Endothelial cell of umbilical vein (primary cell): ENCODE measurements at regions not wholly inside any gene's neighbourhood (a gene's known extent, or its start where the extent isn't known, plus 50 kb on each side); places are given as distances from the start of the nearest gene placed in this dataset.

Source experiments
- BruUV-seq: library from RNA; stranded (reverse); fragments of 400-500 nt; replicated peaks from 2 replicates; lab custom pipeline; 2021; lab: Mats Ljungman, UMichigan
- CTCF ChIA-PET: fragments of 300-600, 350-600 bp; sonication (Branson Sonifier 250); formaldehyde crosslinking; loops from one replicate; lab custom pipeline; 2021; ENCODE audit warnings: antibody characterized with exemption, inconsistent platforms; lab: Charles Lee
- POLR2A ChIA-PET: fragments of 300-600, 350-600 bp; sonication (Branson Sonifier 250); formaldehyde crosslinking; loops from one replicate; lab custom pipeline; 2021; ENCODE audit warnings: antibody characterized with exemption, inconsistent platforms; lab: Charles Lee
- DNase-seq: peaks from one replicate; pipeline ENCODE4 v3.0.0-alpha.2; 2011; ENCODE audit warnings: low read depth, low spot score
- FAIRE-seq: peaks from 2 replicates; lab custom pipeline; 2011; peaks lifted over from hg19 to GRCh38; lab: Jason Lieb, UNC
- H2AFZ ChIP-seq: 2 replicates; pipeline ENCODE4 v1.6.0; 2012; ENCODE audit warnings: low read depth, low read length, control low read depth, inconsistent platforms
- H3K27ac ChIP-seq: 2 replicates; pipeline ENCODE4 v1.5.1; 2011; ENCODE audit warnings: low read depth, mild to moderate bottlenecking, control low read depth, low read length, moderate library complexity; ENCODE audit not compliant: insufficient read depth
- H3K27me3 ChIP-seq, 2 experiments: 2 replicates each; pipeline versions ENCODE4 v1.6.0 to v1.6.1; 2011; ENCODE audit warnings: low read length in 2 of 2, mixed read lengths in 1 of 2; ENCODE audit not compliant: control insufficient read depth in 2 of 2, insufficient read depth in 2 of 2
- H3K36me3 ChIP-seq, 2 experiments: 2 replicates in 1 of 2; 3 replicates in 1 of 2; pipeline ENCODE4 v1.5.1; 2011; ENCODE audit warnings: low read length in 2 of 2, mild to moderate bottlenecking in 1 of 2, moderate library complexity in 1 of 2; ENCODE audit not compliant: control insufficient read depth in 2 of 2, insufficient read depth in 2 of 2; ENCODE audit errors: extremely low read depth in 1 of 2
- H3K4me1 ChIP-seq: 3 replicates; pipeline ENCODE4 v1.5.1; 2011; ENCODE audit warnings: mild to moderate bottlenecking, low read length; ENCODE audit not compliant: control insufficient read depth, insufficient read depth; ENCODE audit errors: extremely low read depth
- H3K4me2 ChIP-seq: 2 replicates; pipeline ENCODE4 v1.6.1; 2011; ENCODE audit warnings: low read length, control low read depth, mixed read lengths; ENCODE audit not compliant: insufficient read depth
- H3K4me3 ChIP-seq, 3 experiments: fragments of 200-600 bp in 1 of 3; sonication (generic), shearing (Covaris generic) in 1 of 3; replicated peaks in 1 of 3; 2 replicates each; pipeline ENCODE4 v1.5.1; 2011 to 2016; ENCODE audit warnings: control low read depth in 3 of 3, low read length in 3 of 3, mild to moderate bottlenecking in 2 of 3, inconsistent platforms in 1 of 3, low read depth in 1 of 3, moderate library complexity in 1 of 3; ENCODE audit not compliant: insufficient read depth in 1 of 3
- H3K79me2 ChIP-seq: 2 replicates; pipeline ENCODE4 v1.6.0; 2012; ENCODE audit warnings: low read length, inconsistent platforms; ENCODE audit not compliant: control insufficient read depth, insufficient read depth
- H3K9ac ChIP-seq: replicated peaks from 2 replicates; pipeline ENCODE3; 2011; ENCODE audit warnings: low read length, control low read depth; ENCODE audit not compliant: insufficient read depth; ENCODE audit errors: extremely low read depth
- H3K9me1 ChIP-seq: replicated peaks from 3 replicates; pipeline ENCODE4 v1.6.0; 2011; ENCODE audit warnings: mild to moderate bottlenecking, low read length; ENCODE audit not compliant: control insufficient read depth, insufficient read depth; ENCODE audit errors: extremely low read depth
- H3K9me3 ChIP-seq: replicated peaks from 2 replicates; pipeline ENCODE4 v1.5.1; 2012; ENCODE audit warnings: low read length, inconsistent platforms; ENCODE audit not compliant: control insufficient read depth, insufficient read depth
- H4K20me1 ChIP-seq: replicated peaks from 2 replicates; pipeline ENCODE3; 2011; ENCODE audit warnings: mild to moderate bottlenecking, low read length; ENCODE audit not compliant: control insufficient read depth, insufficient read depth; ENCODE audit errors: extremely low read depth
- FOS ChIP-seq: IDR thresholded peaks from 2 replicates; pipeline ENCODE4 v1.6.1; 2011; ENCODE audit warnings: mild to moderate bottlenecking, low read length, moderate library complexity, borderline replicate concordance; ENCODE audit not compliant: insufficient read depth
- GATA2 ChIP-seq: IDR thresholded peaks from 2 replicates; pipeline ENCODE4 v1.7.0; 2011; ENCODE audit warnings: low read depth, mild to moderate bottlenecking, moderate library complexity, mixed read lengths, low read length; ENCODE audit not compliant: insufficient read length, insufficient read depth
- JUN ChIP-seq: IDR thresholded peaks from 2 replicates; pipeline ENCODE4 v1.6.1; 2011; ENCODE audit warnings: borderline replicate concordance, low read depth; ENCODE audit not compliant: insufficient read length, insufficient read depth
- MYC ChIP-seq: IDR thresholded peaks from one replicate; pipeline ENCODE4 v1.6.1; 2011; ENCODE audit warnings: mild to moderate bottlenecking, low read depth, low read length
- POLR2AphosphoS5 ChIP-seq: IDR thresholded peaks from 2 replicates; pipeline ENCODE4 v1.6.1; 2012; ENCODE audit warnings: low read depth, mild to moderate bottlenecking, control low read depth, low read length, moderate library complexity; ENCODE audit not compliant: insufficient read depth
- dilution Hi-C: fragments of 300-500 bp; cut with MboI; formaldehyde crosslinking; loops from one replicate; pipeline ENCODE4 v1.15.0; 2019; ENCODE audit warnings: low sequenced_read_pairs; ENCODE audit not compliant: extremely low pct_ligation_motif_present
- intact Hi-C: fragments of 100-400 bp; cut with micrococcal nuclease; formaldehyde crosslinking; loops from one replicate; pipeline ENCODE4 v1.10.0; 2022
- TF ChIP-seq, protein P1 (sequence below), 2 donors: IDR thresholded peaks; 1 replicate in 1 of 2; 2 replicates in 1 of 2; pipeline ENCODE4 v1.5.1; 2011; ENCODE audit warnings: low read length in 2 of 2, mild to moderate bottlenecking in 2 of 2, moderate library complexity in 2 of 2, control low read depth in 1 of 2, inconsistent platforms in 1 of 2, low read depth in 1 of 2; ENCODE audit not compliant: insufficient read depth in 1 of 2; ENCODE audit errors: extremely low read depth in 1 of 2

- no TSS peak for BruUV-seq
- CTCF ChIA-PET: no interaction called here
Measured at GRCh38 chr21:15197696-15198095, 132.9 kb upstream of the NRIP1 start.

More at GRCh38 chr21:15197696-15198095, 132.9 kb upstream of the NRIP1 start:
- no peaks in the 10 kb centered on the region for H4K20me1 ChIP-seq
- no peaks in the 10 kb centered on the region for H3K27me3 ChIP-seq
- dilution Hi-C loops: no loop called here
- H3K36me3 ChIP-seq: no peaks in the 10 kb centered on the region
- TF ChIP-seq GATA2 (no peak), MYC (no peak), FOS (no peak), JUN (no peak), POLR2AphosphoS5 (no peak)
- TF ChIP-seq, protein P1, sequence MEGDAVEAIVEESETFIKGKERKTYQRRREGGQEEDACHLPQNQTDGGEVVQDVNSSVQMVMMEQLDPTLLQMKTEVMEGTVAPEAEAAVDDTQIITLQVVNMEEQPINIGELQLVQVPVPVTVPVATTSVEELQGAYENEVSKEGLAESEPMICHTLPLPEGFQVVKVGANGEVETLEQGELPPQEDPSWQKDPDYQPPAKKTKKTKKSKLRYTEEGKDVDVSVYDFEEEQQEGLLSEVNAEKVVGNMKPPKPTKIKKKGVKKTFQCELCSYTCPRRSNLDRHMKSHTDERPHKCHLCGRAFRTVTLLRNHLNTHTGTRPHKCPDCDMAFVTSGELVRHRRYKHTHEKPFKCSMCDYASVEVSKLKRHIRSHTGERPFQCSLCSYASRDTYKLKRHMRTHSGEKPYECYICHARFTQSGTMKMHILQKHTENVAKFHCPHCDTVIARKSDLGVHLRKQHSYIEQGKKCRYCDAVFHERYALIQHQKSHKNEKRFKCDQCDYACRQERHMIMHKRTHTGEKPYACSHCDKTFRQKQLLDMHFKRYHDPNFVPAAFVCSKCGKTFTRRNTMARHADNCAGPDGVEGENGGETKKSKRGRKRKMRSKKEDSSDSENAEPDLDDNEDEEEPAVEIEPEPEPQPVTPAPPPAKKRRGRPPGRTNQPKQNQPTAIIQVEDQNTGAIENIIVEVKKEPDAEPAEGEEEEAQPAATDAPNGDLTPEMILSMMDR (IDR thresholded peaks at IDR 0.05; ENCODE audit: extremely low read depth in 1 of 2, insufficient read depth in 1 of 2, low read depth in 1 of 2, low read length in 2 of 2): no peak
- H3K9ac ChIP-seq: no peak overlapping the region
- no peaks in the 10 kb centered on the region for H3K4me1 ChIP-seq
- no peak overlapping the region for H3K4me2 ChIP-seq
- H3K9me3 ChIP-seq: no peaks in the 10 kb centered on the region
- H2AFZ ChIP-seq: no peak overlapping the region
- no peak for DNase-seq
- no peak overlapping the region for H3K4me3 ChIP-seq
- intact Hi-C loops: loop anchor here (10.0 kb wide), 1 partner anchor 333 kb away; no protein-coding TSS in a partner anchor
- no peak overlapping the region for H3K27ac ChIP-seq
- POLR2A ChIA-PET: no interaction called here
- FAIRE-seq: no peak
- no peaks in the 10 kb centered on the region for H3K79me2 ChIP-seq
- H3K9me1 ChIP-seq: no peaks in the 10 kb centered on the region
